A673 (cell line): ENCODE measurements at regions not wholly inside any gene's neighbourhood (a gene's known extent, or its start where the extent isn't known, plus 50 kb on each side); places are given as distances from the start of the nearest gene placed in this dataset.

Source experiments
- BruUV-seq: library from RNA; stranded (reverse); fragments of 400-500 nt; replicated peaks from 2 replicates; lab custom pipeline; 2021; lab: Mats Ljungman, UMichigan
- CTCF ChIA-PET: fragments of 300-600 bp; sonication (Branson Sonifier 250); formaldehyde crosslinking; loops from one replicate; lab custom pipeline; 2022; ENCODE audit warnings: antibody characterized with exemption; lab: Charles Lee
- POLR2A ChIA-PET: fragments of 300-600 bp; sonication (Branson Sonifier 250); formaldehyde crosslinking; loops from one replicate; lab custom pipeline; 2022; ENCODE audit warnings: antibody characterized with exemption; ENCODE audit not compliant: low non-redundant PET; lab: Charles Lee
- DNase-seq: peaks from one replicate; pipeline ENCODE4 v3.0.0-alpha.2; 2015; ENCODE audit warnings: low spot score
- H3K27ac ChIP-seq: fragments of 200-600 bp; sonication (generic); 2 replicates; pipeline ENCODE4 v1.5.1; 2016; ENCODE audit warnings: mixed run types, low read depth, mild to moderate bottlenecking, mixed read lengths, antibody characterized with exemption, low read length; ENCODE audit not compliant: poor library complexity, severe bottlenecking
- H3K27me3 ChIP-seq: fragments of 200-600 bp; sonication (generic); replicated peaks from 2 replicates; pipeline ENCODE4 v1.6.1; 2017; ENCODE audit warnings: mixed run types, low read depth, mild to moderate bottlenecking, mixed read lengths, antibody characterized with exemption, low read length; ENCODE audit not compliant: insufficient read depth, poor library complexity
- H3K36me3 ChIP-seq: fragments of 200-600 bp; sonication (generic); 2 replicates; pipeline ENCODE4 v1.6.1; 2016; ENCODE audit warnings: mixed run types, mild to moderate bottlenecking, mixed read lengths, antibody characterized with exemption, low read length; ENCODE audit not compliant: insufficient read depth, poor library complexity, severe bottlenecking
- H3K4me1 ChIP-seq: fragments of 200-600 bp; sonication (generic); 2 replicates; pipeline ENCODE4 v1.6.1; 2017; ENCODE audit warnings: mixed run types, mild to moderate bottlenecking, mixed read lengths, antibody characterized with exemption, low read length; ENCODE audit not compliant: insufficient read depth, poor library complexity, severe bottlenecking
- H3K4me3 ChIP-seq: fragments of 200-600 bp; sonication (generic); 2 replicates; pipeline ENCODE4 v1.5.1; 2016; ENCODE audit warnings: low read depth, mixed run types, mild to moderate bottlenecking, mixed read lengths, low read length; ENCODE audit not compliant: poor library complexity, severe bottlenecking
- H3K9me3 ChIP-seq: fragments of 200-600 bp; sonication (generic); 2 replicates; pipeline ENCODE4 v1.6.1; 2016; ENCODE audit warnings: mixed run types, low read depth, mild to moderate bottlenecking, mixed read lengths, antibody characterized with exemption, low read length; ENCODE audit not compliant: poor library complexity, severe bottlenecking
- EZH2 ChIP-seq: fragments of 200-600 bp; sonication (generic); IDR thresholded peaks from 2 replicates; pipeline ENCODE4 v1.6.1; 2017; ENCODE audit warnings: borderline replicate concordance, low read depth, mild to moderate bottlenecking, mixed read lengths, antibody characterized with exemption, low read length; ENCODE audit not compliant: poor library complexity, severe bottlenecking
- intact Hi-C: fragments of 100-400 bp; cut with micrococcal nuclease; formaldehyde crosslinking; loops from one replicate; pipeline ENCODE4 v1.10.0; 2022; ENCODE audit not compliant: unreplicated experiment
- TF ChIP-seq, protein P1 (sequence below): fragments of 300-800, 200-600 bp; sonication (generic); conservative IDR thresholded peaks from 2 replicates; pipeline ENCODE4 v1.5.1; 2017; ENCODE audit warnings: low read depth, mild to moderate bottlenecking, antibody characterized with exemption, low read length, moderate library complexity, mixed read lengths

DNA sequence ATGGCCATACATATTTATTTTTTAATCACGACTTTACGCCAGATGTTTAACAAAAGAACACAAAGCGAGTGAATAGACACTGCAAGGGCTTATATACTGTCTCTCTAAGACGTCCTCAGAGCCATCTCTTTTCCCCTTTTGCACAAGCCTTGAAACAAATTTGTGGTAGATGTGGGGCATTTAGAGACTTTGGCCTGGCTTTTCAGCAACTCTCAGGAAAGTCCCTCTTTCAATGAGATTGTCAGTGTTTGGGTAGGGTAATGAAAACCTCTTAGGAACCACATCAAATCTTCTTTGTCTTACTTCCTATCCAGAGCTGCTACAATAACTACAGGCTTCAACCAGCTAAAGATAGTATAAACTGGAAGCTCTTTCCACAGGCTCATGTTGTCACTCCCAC lies 380.0 kb downstream of the ANXA1 start:
- Histone ChIP-seq H3K9me3 (no peaks in the 10 kb centered on the region), H3K36me3 (no peaks in the 10 kb centered on the region), H3K4me3 (no peak overlapping the region), H3K27ac (no peak overlapping the region), H3K4me1 (no peaks in the 10 kb centered on the region), H3K27me3 (no peaks in the 10 kb centered on the region)
- DNase-seq = no peak
- no TSS peak for BruUV-seq
- intact Hi-C loops = loop anchor here (10.0 kb wide), 1 partner anchor 57 kb away; no protein-coding TSS in a partner anchor
- ChIA-PET POLR2A (no interaction called here), CTCF (no interaction called here)
- TF ChIP-seq, protein P1, sequence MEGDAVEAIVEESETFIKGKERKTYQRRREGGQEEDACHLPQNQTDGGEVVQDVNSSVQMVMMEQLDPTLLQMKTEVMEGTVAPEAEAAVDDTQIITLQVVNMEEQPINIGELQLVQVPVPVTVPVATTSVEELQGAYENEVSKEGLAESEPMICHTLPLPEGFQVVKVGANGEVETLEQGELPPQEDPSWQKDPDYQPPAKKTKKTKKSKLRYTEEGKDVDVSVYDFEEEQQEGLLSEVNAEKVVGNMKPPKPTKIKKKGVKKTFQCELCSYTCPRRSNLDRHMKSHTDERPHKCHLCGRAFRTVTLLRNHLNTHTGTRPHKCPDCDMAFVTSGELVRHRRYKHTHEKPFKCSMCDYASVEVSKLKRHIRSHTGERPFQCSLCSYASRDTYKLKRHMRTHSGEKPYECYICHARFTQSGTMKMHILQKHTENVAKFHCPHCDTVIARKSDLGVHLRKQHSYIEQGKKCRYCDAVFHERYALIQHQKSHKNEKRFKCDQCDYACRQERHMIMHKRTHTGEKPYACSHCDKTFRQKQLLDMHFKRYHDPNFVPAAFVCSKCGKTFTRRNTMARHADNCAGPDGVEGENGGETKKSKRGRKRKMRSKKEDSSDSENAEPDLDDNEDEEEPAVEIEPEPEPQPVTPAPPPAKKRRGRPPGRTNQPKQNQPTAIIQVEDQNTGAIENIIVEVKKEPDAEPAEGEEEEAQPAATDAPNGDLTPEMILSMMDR = no peak
- no peak for TF ChIP-seq EZH2

DNA sequence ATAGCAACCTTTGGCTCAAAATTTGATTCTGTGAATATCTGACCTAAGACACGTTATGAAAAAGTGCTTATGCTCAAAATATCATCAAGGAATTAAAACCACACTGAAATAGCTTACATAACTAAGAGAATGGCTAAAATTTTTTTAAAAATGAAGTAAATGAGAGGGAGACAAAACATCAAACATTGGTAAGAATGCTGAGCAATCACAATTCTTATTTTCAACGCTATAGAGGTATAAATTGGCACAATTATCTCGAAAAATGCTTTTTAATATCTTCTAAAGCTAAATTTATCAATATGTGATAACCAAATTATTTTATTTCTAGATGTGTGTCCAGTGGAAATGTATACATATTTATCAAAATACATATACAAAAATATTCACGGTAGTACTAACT lies 381.3 kb downstream of the ANXA1 start:
- no peak for TF ChIP-seq EZH2
- TF ChIP-seq, protein P1 = no peak
- intact Hi-C loops = loop anchor here (10.0 kb wide), 1 partner anchor 58 kb away; no protein-coding TSS in a partner anchor
- H3K36me3 ChIP-seq = no peaks in the 10 kb centered on the region

DNA sequence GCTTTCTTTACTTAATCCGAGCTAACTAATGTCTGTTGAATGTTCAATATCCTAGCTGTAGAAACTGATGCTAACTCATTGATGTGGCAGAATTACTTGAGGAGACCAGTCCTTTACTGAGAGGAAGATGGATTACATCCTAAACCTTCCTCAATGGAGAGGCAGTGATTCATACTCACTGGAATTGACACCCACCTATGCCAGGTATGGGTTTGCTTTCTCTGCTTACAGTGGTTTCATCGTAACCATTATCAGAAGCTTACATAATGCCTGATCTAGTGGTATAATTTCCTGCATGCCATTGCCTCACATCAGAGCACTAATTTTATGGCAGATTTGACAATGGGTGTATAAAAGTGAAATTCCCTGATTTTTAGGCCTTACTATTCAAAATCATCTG lies 384.7 kb downstream of the ANXA1 start:
- no peak for DNase-seq
- TF ChIP-seq, protein P1 = no peak
- no peak for TF ChIP-seq EZH2
- Histone ChIP-seq H3K36me3 (no peaks in the 10 kb centered on the region), H3K4me1 (no peaks in the 10 kb centered on the region), H3K27me3 (peaks cover 7% of the 10 kb centered on the region), H3K9me3 (no peaks in the 10 kb centered on the region), H3K4me3 (no peak overlapping the region), H3K27ac (no peak overlapping the region)
- intact Hi-C loops = loop anchor here (10.0 kb wide), 1 partner anchor 62 kb away; no protein-coding TSS in a partner anchor
- no TSS peak for BruUV-seq
- ChIA-PET POLR2A (no interaction called here), CTCF (no interaction called here)

More for the DNA sequence above, 381.3 kb downstream of the ANXA1 start:
- no peak overlapping the region for H3K4me3 ChIP-seq
- no peaks in the 10 kb centered on the region for H3K27me3 ChIP-seq
- H3K4me1 ChIP-seq = no peaks in the 10 kb centered on the region
- BruUV-seq = no TSS peak
- POLR2A ChIA-PET = no interaction called here
- no peaks in the 10 kb centered on the region for H3K9me3 ChIP-seq
- CTCF ChIA-PET = no interaction called here
- no peak for DNase-seq
- H3K27ac ChIP-seq = no peak overlapping the region
